Erythroblast (primary cell): ENCODE measurements at regions not wholly inside any gene's neighbourhood (a gene's known extent, or its start where the extent isn't known, plus 50 kb on each side); places are given as distances from the start of the nearest gene placed in this dataset.

ENCODE experiments used
- GATA1 ChIP-seq: IDR thresholded peaks from 2 replicates; pipeline ENCODE4 v1.6.1; 2011; ENCODE audit warnings: low read depth, mild to moderate bottlenecking, control low read depth, low read length, moderate library complexity
- POLR2A ChIP-seq: IDR thresholded peaks from 2 replicates; pipeline ENCODE4 v1.6.1; 2011; ENCODE audit warnings: mild to moderate bottlenecking, low read length

DNA sequence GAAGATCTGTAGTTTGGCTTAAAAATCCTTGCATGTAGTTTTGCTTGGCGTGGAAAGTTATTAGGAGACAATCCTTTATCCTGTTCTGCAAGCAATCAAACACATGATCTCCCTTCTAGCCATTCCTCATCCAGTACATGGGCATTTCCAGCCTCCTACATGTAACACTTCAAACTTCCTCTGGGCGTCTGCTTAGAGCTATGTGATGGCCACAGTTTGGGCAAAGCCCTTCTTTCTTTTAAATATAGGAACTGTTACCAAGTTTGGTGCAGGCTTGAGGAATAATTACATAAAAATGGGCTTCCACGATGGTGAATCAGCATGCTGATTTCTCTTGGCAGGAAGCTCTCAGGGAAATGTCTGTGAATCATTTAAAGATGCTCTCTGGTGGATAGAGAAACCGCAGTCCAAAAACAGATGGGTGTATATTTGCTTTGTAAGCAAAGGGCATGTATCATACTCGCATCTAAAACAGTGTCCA is 176.9 kb upstream of the FMN2 start:
- TF ChIP-seq POLR2A (no peak), GATA1 (no peak)
